HG03108 (cell line): ENCODE measurements at regions not wholly inside any gene's neighbourhood (a gene's known extent, or its start where the extent isn't known, plus 50 kb on each side); places are given as distances from the start of the nearest gene placed in this dataset.

ENCODE experiments used
- ATAC-seq: cut with Tn5 transposase; IDR thresholded peaks from one replicate; pipeline ENCODE4 v1.9.1; 2021; ENCODE audit warnings: moderate library complexity; ENCODE audit not compliant: unreplicated experiment

GRCh38 chr15:77541421-77542181 is 91.1 kb downstream of the LINGO1 start:
- no peak for ATAC-seq

- ATAC-seq = no peak
Measured at GRCh38 chr15:77540312-77541060, 92.2 kb downstream of the LINGO1 start.

GRCh38 chr15:77538793-77539497 is 93.8 kb downstream of the LINGO1 start:
- ATAC-seq = no peak

- ATAC-seq = peak; percentile 81
Measured at GRCh38 chr15:77538027-77538451, 94.7 kb downstream of the LINGO1 start.

GRCh38 chr15:77537006-77537405 is 95.7 kb downstream of the LINGO1 start:
- ATAC-seq = no peak

GRCh38 chr15:77535845-77536244 is 96.9 kb downstream of the LINGO1 start:
- ATAC-seq = no peak
